MM.1S (cell line): ENCODE measurements at regions not wholly inside any gene's neighbourhood (a gene's known extent, or its start where the extent isn't known, plus 50 kb on each side); places are given as distances from the start of the nearest gene placed in this dataset.
"Not testable (repeated sequence)": the region's sequence is repeated elsewhere in the genome, so short reads cannot be mapped to it uniquely, and the experiment has no call there.

Source experiments
- DNase-seq: peaks from one replicate; pipeline ENCODE4 v3.0.0-alpha.2; 2015
- H2AFZ ChIP-seq: fragments of 300-600 bp; sonication (generic); 2 replicates; pipeline ENCODE4 v1.6.0; 2016; ENCODE audit warnings: antibody characterized with exemption, low read length
- H3F3A ChIP-seq: fragments of 300-600 bp; sonication (generic); 2 replicates; pipeline ENCODE4 v1.6.1; 2016; ENCODE audit warnings: mild to moderate bottlenecking, antibody characterized with exemption, low read length, moderate library complexity, mixed read lengths; ENCODE audit not compliant: insufficient read depth
- H3K27ac ChIP-seq: fragments of 300-600 bp; sonication (generic); 2 replicates; pipeline ENCODE4 v1.5.1; 2016; ENCODE audit warnings: mild to moderate bottlenecking, low read length
- H3K27me3 ChIP-seq: fragments of 300-600 bp; sonication (generic); replicated peaks from 2 replicates; pipeline ENCODE4 v1.6.0; 2016; ENCODE audit warnings: low read length; ENCODE audit not compliant: insufficient read depth
- H3K36me3 ChIP-seq: fragments of 300-600 bp; sonication (generic); replicated peaks from 2 replicates; pipeline ENCODE4 v1.6.1; 2016; ENCODE audit warnings: mild to moderate bottlenecking, low read length, mixed read lengths; ENCODE audit not compliant: insufficient read depth
- H3K4me1 ChIP-seq: fragments of 300-600 bp; sonication (generic); 2 replicates; pipeline ENCODE4 v1.6.1; 2016; ENCODE audit warnings: low read length, mixed read lengths
- H3K4me2 ChIP-seq: fragments of 300-600 bp; sonication (generic); 2 replicates; pipeline ENCODE4 v1.6.0; 2016; ENCODE audit warnings: low read depth, low read length
- H3K4me3 ChIP-seq: fragments of 300-600 bp; sonication (generic); 2 replicates; pipeline ENCODE4 v1.5.1; 2016; ENCODE audit warnings: low read length, mixed read lengths
- H3K79me2 ChIP-seq: fragments of 300-600 bp; sonication (generic); 2 replicates; pipeline ENCODE4 v1.6.1; 2016; ENCODE audit warnings: mixed run types, low read length, mixed read lengths
- H3K9ac ChIP-seq: fragments of 300-600 bp; sonication (generic); 2 replicates; pipeline ENCODE4 v1.6.1; 2016; ENCODE audit warnings: low read length, mixed read lengths
- H3K9me2 ChIP-seq: fragments of 300-600 bp; sonication (generic); replicated peaks from 2 replicates; pipeline ENCODE4 v1.6.1; 2016; ENCODE audit warnings: mild to moderate bottlenecking, low read length, mixed read lengths; ENCODE audit not compliant: insufficient read depth
- H3K9me3 ChIP-seq: fragments of 300-600 bp; sonication (generic); replicated peaks from 2 replicates; pipeline ENCODE4 v1.6.1; 2016; ENCODE audit warnings: mild to moderate bottlenecking, low read length, mixed read lengths; ENCODE audit not compliant: insufficient read depth
- H4K20me1 ChIP-seq: fragments of 300-600 bp; sonication (generic); 2 replicates; pipeline ENCODE4 v1.6.1; 2016; ENCODE audit warnings: mild to moderate bottlenecking, low read length, moderate library complexity, mixed read lengths; ENCODE audit not compliant: insufficient read depth
- EZH2 ChIP-seq: fragments of 300-600 bp; sonication (generic); optimal IDR thresholded peaks from 2 replicates; pipeline ENCODE3; 2017; ENCODE audit warnings: low read depth, mild to moderate bottlenecking, antibody characterized with exemption, low read length, mixed read lengths
- EZH2phosphoT487 ChIP-seq: fragments of 300-600 bp; sonication (generic); IDR thresholded peaks from 2 replicates; pipeline ENCODE4 v1.6.1; 2018; ENCODE audit warnings: antibody characterized with exemption, low read length
- TF ChIP-seq, protein P1 (sequence below): fragments of 300-600 bp; sonication (generic); IDR thresholded peaks from 2 replicates; pipeline ENCODE4 v1.5.1; 2016; ENCODE audit warnings: antibody characterized with exemption, low read length, mixed read lengths

DNA sequence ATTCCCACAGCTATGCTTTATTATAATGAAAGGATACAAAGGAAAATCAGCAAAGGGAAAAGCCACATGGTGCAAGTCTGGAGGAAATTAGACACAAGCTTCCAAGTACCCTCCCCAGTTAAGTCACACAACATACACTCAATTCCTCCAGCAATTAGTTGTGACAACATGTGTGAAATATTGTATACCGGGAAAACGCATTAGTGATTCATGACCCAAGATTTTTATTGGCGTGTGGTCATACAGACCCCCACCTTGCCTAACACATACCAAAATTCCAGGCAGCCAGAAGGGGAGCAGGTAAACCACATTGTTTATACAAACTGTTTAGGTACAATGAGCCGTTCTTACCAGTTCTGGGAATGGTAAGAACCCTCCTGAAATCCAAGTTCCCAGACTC lies 160.6 kb downstream of the CYB561 start:
- Histone ChIP-seq H3K27ac (no peak overlapping the region), H3K36me3 (no peaks in the 10 kb centered on the region)
- TF ChIP-seq, protein P1, sequence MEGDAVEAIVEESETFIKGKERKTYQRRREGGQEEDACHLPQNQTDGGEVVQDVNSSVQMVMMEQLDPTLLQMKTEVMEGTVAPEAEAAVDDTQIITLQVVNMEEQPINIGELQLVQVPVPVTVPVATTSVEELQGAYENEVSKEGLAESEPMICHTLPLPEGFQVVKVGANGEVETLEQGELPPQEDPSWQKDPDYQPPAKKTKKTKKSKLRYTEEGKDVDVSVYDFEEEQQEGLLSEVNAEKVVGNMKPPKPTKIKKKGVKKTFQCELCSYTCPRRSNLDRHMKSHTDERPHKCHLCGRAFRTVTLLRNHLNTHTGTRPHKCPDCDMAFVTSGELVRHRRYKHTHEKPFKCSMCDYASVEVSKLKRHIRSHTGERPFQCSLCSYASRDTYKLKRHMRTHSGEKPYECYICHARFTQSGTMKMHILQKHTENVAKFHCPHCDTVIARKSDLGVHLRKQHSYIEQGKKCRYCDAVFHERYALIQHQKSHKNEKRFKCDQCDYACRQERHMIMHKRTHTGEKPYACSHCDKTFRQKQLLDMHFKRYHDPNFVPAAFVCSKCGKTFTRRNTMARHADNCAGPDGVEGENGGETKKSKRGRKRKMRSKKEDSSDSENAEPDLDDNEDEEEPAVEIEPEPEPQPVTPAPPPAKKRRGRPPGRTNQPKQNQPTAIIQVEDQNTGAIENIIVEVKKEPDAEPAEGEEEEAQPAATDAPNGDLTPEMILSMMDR: no peak
- TF ChIP-seq EZH2 (no peak), EZH2phosphoT487 (no peak)

DNA sequence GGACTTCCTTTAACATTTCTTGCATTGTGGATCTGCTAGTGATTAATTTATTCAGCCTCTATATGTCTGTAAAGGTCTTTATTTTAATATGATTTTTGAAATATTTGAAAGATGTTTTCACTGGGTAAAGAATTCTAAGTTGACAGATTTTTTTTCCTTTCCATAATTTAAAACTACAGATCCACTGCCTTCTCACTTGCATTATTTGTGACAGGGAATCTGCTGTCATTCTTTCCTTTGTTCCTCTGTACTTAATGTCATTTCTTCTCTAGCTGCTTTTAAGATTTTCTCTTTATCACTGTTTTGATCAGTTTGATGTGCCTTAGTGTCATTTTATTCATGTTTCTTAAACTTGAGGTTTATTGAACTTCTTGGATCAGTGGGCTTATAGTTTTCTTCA lies 159.9 kb downstream of the CYB561 start:
- Histone ChIP-seq H3K9me2 (no peaks in the 10 kb centered on the region), H3K27ac (no peak overlapping the region), H2AFZ (no peak overlapping the region), H3K4me3 (no peak overlapping the region), H3F3A (no peaks in the 10 kb centered on the region), H4K20me1 (no peaks in the 10 kb centered on the region), H3K9me3 (no peaks in the 10 kb centered on the region), H3K36me3 (no peaks in the 10 kb centered on the region), H3K4me2 (no peak overlapping the region), H3K9ac (no peak overlapping the region), H3K79me2 (no peaks in the 10 kb centered on the region), H3K27me3 (no peaks in the 10 kb centered on the region), H3K4me1 (peaks cover 16% of the 10 kb centered on the region)
- DNase-seq: no peak
- no peak for TF ChIP-seq EZH2phosphoT487
- TF ChIP-seq, protein P1: no peak
- TF ChIP-seq EZH2: no peak

More for the DNA sequence above, 160.6 kb downstream of the CYB561 start:
- Histone ChIP-seq H3K9ac (no peak overlapping the region), H3K4me1 (peaks cover 23% of the 10 kb centered on the region), H3K9me3 (no peaks in the 10 kb centered on the region), H3K79me2 (no peaks in the 10 kb centered on the region), H3K4me2 (no peak overlapping the region), H3K4me3 (no peak overlapping the region), H4K20me1 (no peaks in the 10 kb centered on the region), H3F3A (no peaks in the 10 kb centered on the region), H3K27me3 (no peaks in the 10 kb centered on the region), H2AFZ (no peak overlapping the region), H3K9me2 (no peaks in the 10 kb centered on the region)
- no peak for DNase-seq

DNA sequence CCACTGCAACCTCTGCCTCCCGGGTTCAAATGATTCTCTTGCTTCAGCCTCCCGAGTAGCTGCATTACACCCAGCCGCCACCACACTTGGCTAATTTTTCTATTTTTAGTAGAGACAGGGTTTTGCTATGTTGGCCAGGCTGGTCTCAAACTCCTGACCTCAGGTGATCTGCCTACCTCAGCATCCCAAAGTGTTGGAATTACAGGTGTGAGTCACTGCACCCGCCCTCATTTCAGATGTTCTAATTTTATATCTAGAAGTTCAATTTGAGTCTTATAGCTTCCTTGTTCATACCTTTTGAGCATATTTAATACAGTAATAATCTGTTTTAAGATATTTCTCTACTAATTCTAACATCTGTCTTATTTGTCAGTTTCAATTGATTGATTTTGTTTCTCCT lies 159.1 kb downstream of the CYB561 start:
- H3K36me3 ChIP-seq, H3K27me3 ChIP-seq, H3K4me2 ChIP-seq, H3K9ac ChIP-seq, H3K9me3 ChIP-seq, H2AFZ ChIP-seq, H4K20me1 ChIP-seq, H3K27ac ChIP-seq, H3F3A ChIP-seq, H3K4me1 ChIP-seq, H3K79me2 ChIP-seq, H3K4me3 ChIP-seq, H3K9me2 ChIP-seq, DNase-seq: not testable (repeated sequence)

DNA sequence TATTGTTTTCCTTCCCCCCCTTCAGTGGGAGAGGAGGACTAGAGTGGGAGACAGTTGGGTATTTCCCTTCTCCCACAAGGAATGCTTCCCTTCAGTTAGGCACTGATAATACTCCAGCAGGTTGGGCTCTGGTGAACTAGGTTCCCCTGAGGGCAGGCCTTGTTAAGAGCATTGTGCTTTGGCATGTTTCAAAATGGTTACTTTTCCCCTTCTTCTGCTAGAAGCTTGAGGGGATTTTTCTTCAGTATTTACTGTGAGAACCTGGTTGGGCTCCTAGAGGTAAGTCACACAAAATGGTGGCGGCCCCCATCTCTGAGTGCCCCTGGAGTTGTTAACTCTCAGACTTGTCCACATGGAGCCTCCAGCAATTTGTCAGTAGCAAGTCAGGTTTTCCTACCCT lies 156.2 kb downstream of the CYB561 start:
- Histone ChIP-seq H3K4me2 (no peak overlapping the region), H3F3A (no peaks in the 10 kb centered on the region), H3K36me3 (no peaks in the 10 kb centered on the region), H3K79me2 (no peaks in the 10 kb centered on the region), H3K27me3 (no peaks in the 10 kb centered on the region), H3K9ac (no peak overlapping the region), H3K4me1 (no peaks in the 10 kb centered on the region), H4K20me1 (no peaks in the 10 kb centered on the region), H3K9me3 (no peaks in the 10 kb centered on the region), H3K9me2 (no peaks in the 10 kb centered on the region), H3K4me3 (no peak overlapping the region), H3K27ac (no peak overlapping the region), H2AFZ (no peak overlapping the region)
- no peak for DNase-seq
- TF ChIP-seq EZH2phosphoT487 (no peak), EZH2 (no peak)
- TF ChIP-seq, protein P1: no peak
